ENCODE measurements at regions not wholly inside any gene's neighbourhood (a gene's known extent, or its start where the extent isn't known, plus 50 kb on each side); places are given as distances from the start of the nearest gene placed in this dataset.

DNA sequence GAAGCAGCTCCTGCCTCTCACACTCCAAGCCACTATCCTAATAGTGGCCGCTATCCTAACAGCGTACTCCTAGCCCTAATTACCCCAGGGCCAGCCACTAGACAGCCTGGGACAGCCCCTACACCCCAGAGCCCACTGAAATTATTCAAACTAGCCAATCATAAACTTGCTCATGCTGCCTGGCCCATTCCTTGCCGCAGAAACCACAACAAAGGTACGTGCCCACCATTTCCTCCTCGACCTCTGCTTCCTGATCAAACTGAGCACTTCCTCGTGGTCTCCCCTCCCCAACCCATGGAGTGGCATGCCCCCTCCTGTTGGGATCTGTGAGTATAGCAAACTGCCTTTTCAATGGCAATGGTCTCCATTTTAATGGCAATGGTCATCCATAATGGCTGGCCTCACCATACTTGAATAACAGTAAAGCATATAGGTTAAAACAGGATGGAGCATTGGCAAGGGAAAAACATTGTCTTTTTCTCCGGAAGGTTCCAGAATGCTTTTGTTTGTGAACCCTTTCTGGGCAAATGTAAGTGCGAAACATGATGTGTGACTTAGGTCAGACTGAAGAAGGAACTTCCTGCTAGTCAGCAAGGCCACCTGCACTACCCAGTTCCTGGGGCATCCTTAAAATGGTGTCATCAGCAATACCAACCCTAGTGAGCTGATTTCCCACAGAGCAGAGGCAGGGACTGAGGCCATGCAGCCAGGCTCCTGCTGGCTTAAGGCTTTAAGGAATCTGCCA lies 107.1 kb upstream of the ATP6AP2 start:
- H3K27ac Mint-ChIP-seq, result no peak overlapping the region
- H3K27me3 Mint-ChIP-seq, result peaks cover 27% of the 10 kb centered on the region
- H2AFZ ChIP-seq (ENCODE audit: insufficient read depth, low read depth, low read length, poor library complexity, severe bottlenecking), result no peak overlapping the region
- H3K4me1 Mint-ChIP-seq, result peaks cover 17% of the 10 kb centered on the region
- H3K79me2 ChIP-seq (ENCODE audit: control insufficient read depth, insufficient read depth, low read length), result no peaks in the 10 kb centered on the region
- DNase-seq (no peak), ATAC-seq (ENCODE audit: low read depth) (no peak)
- H3K4me3 ChIP-seq (ENCODE audit: control extremely low read depth in 1 of 5, extremely low read depth in 1 of 5, insufficient read depth in 1 of 5, low read depth in 2 of 5, low read length in 4 of 5), result no peak overlapping the region
- H3K4me2 ChIP-seq (replicated peaks; ENCODE audit: low read depth, low read length, poor library complexity, severe bottlenecking), result no peak overlapping the region
- H3K4me3 Mint-ChIP-seq, result no peak overlapping the region
- no peak for TF ChIP-seq EZH2 (IDR thresholded peaks at IDR 0.05; ENCODE audit: borderline replicate concordance, insufficient read depth, low read depth, low read length, poor library complexity, severe bottlenecking)
- TF ChIP-seq, protein P1, sequence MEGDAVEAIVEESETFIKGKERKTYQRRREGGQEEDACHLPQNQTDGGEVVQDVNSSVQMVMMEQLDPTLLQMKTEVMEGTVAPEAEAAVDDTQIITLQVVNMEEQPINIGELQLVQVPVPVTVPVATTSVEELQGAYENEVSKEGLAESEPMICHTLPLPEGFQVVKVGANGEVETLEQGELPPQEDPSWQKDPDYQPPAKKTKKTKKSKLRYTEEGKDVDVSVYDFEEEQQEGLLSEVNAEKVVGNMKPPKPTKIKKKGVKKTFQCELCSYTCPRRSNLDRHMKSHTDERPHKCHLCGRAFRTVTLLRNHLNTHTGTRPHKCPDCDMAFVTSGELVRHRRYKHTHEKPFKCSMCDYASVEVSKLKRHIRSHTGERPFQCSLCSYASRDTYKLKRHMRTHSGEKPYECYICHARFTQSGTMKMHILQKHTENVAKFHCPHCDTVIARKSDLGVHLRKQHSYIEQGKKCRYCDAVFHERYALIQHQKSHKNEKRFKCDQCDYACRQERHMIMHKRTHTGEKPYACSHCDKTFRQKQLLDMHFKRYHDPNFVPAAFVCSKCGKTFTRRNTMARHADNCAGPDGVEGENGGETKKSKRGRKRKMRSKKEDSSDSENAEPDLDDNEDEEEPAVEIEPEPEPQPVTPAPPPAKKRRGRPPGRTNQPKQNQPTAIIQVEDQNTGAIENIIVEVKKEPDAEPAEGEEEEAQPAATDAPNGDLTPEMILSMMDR (IDR thresholded peaks at IDR 0.05), result no peak
- ChIA-PET CTCF (interaction anchor here (0.6 kb wide), 1 partner anchor 73 kb away, joined by 3 read pairs; no protein-coding TSS in a partner anchor), POLR2A (no interaction called here)
- H3K9ac ChIP-seq (ENCODE audit: low read length), result no peak overlapping the region
- intact Hi-C loops (cut with micrococcal nuclease), result loop anchor here (5.0 kb wide), 1 partner anchor 1211 kb away; no protein-coding TSS in a partner anchor
- H3K27me3 ChIP-seq (replicated peaks in 1 of 4; ENCODE audit: control extremely low read depth in 1 of 4, control insufficient read depth in 3 of 4, insufficient read depth in 4 of 4, low read length in 3 of 4), result peaks cover 0 to 7% (median 0%) of the 10 kb centered on the region in 4 experiments
- WGBS (ENCODE audit: insufficient coverage), result no CpG with 5 or more reads among the region's 8 CpGs
- H4K20me1 ChIP-seq (ENCODE audit: control insufficient read depth, insufficient read depth, low read length, poor library complexity, severe bottlenecking), result no peaks in the 10 kb centered on the region
- no peaks in the 10 kb centered on the region for H3K36me3 ChIP-seq (replicated peaks in 1 of 2; ENCODE audit: control extremely low read depth in 1 of 2, control insufficient read depth in 1 of 2, extremely low read depth in 1 of 2, insufficient read depth in 2 of 2, low read length in 1 of 2)
- no peaks in the 10 kb centered on the region for H3K9me3 ChIP-seq (ENCODE audit: control extremely low read depth in 1 of 3, control insufficient read depth in 2 of 3, insufficient read depth in 1 of 3, low read length in 2 of 3)
- H3K9me3 Mint-ChIP-seq (ENCODE audit: insufficient read depth), result no peaks in the 10 kb centered on the region
- no peak overlapping the region for H3K27ac ChIP-seq (ENCODE audit: low read length in 2 of 2)
- H3K4me1 ChIP-seq (ENCODE audit: control insufficient read depth in 2 of 2, insufficient read depth in 2 of 2, low read length in 2 of 2), result peaks cover 7 to 13% of the 10 kb centered on the region in 2 donors
